Chondrocyte (in vitro differentiated cells): ENCODE measurements at regions not wholly inside any gene's neighbourhood (a gene's known extent, or its start where the extent isn't known, plus 50 kb on each side); places are given as distances from the start of the nearest gene placed in this dataset.
"Not testable (repeated sequence)": the region's sequence is repeated elsewhere in the genome, so short reads cannot be mapped to it uniquely, and the experiment has no call there.

Source experiments
- DNase-seq: peaks from one replicate; pipeline ENCODE4 v3.0.0; 2021; ENCODE audit warnings: mixed read lengths, low spot score
- H3K27ac Mint-ChIP-seq: one replicate; pipeline ENCODE4 v1.8.0; 2021; ENCODE audit warnings: mild to moderate bottlenecking, moderate library complexity, mixed read lengths; ENCODE audit not compliant: unreplicated experiment
- H3K27me3 Mint-ChIP-seq: 2 replicates; pipeline ENCODE4 v1.8.0; 2021; ENCODE audit warnings: low read depth, mixed read lengths
- H3K36me3 Mint-ChIP-seq: 2 replicates; pipeline ENCODE4 v1.8.0; 2021; ENCODE audit warnings: low read depth, mixed read lengths
- H3K4me1 Mint-ChIP-seq: 2 replicates; pipeline ENCODE4 v1.8.0; 2021; ENCODE audit warnings: low read depth, mild to moderate bottlenecking, mixed read lengths
- H3K4me3 Mint-ChIP-seq: one replicate; pipeline ENCODE4 v1.8.0; 2021; ENCODE audit warnings: mild to moderate bottlenecking, moderate library complexity, mixed read lengths; ENCODE audit not compliant: unreplicated experiment
- H3K9me3 Mint-ChIP-seq: 2 replicates; pipeline ENCODE4 v1.8.0; 2021; ENCODE audit warnings: low read depth, mixed read lengths
- CTCF ChIP-seq: fragments of 200-600 bp; sonication (generic); IDR thresholded peaks from 2 replicates; pipeline ENCODE4 v1.5.0; 2021; ENCODE audit warnings: antibody characterized with exemption, mild to moderate bottlenecking, moderate library complexity

GRCh38 chr2:210963386-210963785 is 407.0 kb downstream of the CPS1 start:
- Mint-ChIP-seq H3K36me3 (no peaks in the 10 kb centered on the region), H3K27me3 (peaks cover 9% of the 10 kb centered on the region), H3K4me3 (no peak overlapping the region), H3K4me1 (no peaks in the 10 kb centered on the region), H3K9me3 (no peaks in the 10 kb centered on the region), H3K27ac (no peak overlapping the region)
- DNase-seq: no peak
- no peak for TF ChIP-seq CTCF

DNA sequence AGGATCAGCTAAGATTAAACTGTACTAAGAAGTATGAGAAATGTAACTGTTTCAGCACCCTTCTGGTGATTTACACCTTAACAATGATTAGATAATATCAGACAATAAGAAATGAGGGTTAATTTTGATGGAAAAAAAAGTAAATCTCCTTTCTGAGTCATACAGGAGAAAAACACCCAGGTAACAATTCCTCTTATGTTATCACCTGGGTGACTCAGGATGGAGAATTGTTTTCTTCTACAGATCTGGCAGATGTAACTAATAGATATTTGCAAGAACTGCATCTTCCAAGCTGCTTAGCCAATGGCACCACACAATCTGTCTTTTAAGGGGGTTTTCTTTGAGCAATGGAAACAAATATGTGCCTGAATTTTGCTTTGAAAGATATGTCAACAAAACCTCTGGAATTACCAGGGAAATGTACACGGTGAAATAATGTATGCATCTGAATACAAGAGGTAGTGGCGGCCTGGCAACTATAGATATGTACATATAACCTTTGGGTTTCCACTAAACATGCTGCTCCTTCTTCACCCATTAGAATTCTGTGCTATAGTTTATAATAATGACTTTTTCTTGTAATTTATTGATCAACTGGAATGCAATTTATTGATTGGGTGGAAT is 407.9 kb downstream of the CPS1 start:
- DNase-seq: no peak
- Mint-ChIP-seq H3K27ac (no peak overlapping the region), H3K4me3 (no peak overlapping the region), H3K36me3 (no peaks in the 10 kb centered on the region), H3K9me3 (no peaks in the 10 kb centered on the region), H3K27me3 (peaks cover 9% of the 10 kb centered on the region), H3K4me1 (no peaks in the 10 kb centered on the region)
- TF ChIP-seq CTCF: no peak

- Mint-ChIP-seq H3K9me3 (no peaks in the 10 kb centered on the region), H3K4me3 (no peak overlapping the region), H3K27me3 (peaks cover 12% of the 10 kb centered on the region), H3K4me1 (no peaks in the 10 kb centered on the region), H3K36me3 (no peaks in the 10 kb centered on the region), H3K27ac (no peak overlapping the region)
- no peak for DNase-seq
- TF ChIP-seq CTCF: no peak
Observed at GRCh38 chr2:210965472-210965871, 409.1 kb downstream of the CPS1 start.

DNA sequence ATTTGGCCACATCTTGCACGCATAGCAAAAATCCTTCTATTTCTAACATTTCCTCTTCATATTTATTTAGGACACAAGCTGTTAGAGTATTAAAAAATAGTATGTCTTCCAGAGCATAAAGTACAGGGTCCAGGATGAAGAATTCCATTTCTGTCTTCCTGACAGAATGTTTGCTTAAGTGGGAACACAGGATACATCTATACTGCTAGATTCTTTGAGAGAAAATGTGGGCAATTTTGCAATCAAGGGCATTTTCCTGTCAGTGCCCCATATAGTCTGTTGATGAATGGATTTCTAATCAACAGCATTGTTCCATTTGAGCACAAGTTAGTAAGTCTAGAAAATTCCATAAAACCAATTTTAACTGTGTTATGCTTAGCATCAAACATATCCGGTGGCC is 409.9 kb downstream of the CPS1 start:
- TF ChIP-seq CTCF: no peak
- Mint-ChIP-seq H3K27me3 (peaks cover 12% of the 10 kb centered on the region), H3K4me3 (no peak overlapping the region), H3K36me3 (no peaks in the 10 kb centered on the region), H3K27ac (no peak overlapping the region), H3K9me3 (no peaks in the 10 kb centered on the region), H3K4me1 (no peaks in the 10 kb centered on the region)
- no peak for DNase-seq

- H3K27ac Mint-ChIP-seq: no peak overlapping the region
Observed at GRCh38 chr2:210971431-210971830, 415.0 kb downstream of the CPS1 start.

DNA sequence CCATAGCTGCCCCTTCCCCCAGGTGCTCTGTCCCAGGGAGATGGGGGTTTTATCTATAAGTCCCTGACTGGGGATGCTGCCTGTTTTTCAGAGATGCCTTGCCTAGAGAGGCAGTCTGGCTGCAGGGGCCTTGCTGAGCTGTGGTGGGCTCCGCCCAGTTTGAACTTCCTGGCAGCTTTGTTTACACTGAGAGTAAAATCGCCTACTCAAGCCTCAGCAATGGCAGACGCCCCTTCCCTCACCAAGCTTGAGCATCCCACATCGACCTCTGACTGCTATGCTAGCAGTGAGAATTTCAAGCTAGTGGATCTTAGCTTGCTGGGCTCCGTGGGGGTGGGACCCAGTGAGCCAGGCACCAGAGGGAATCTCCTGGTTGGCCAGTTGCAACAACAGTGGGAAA is 430.4 kb downstream of the CPS1 start:
- H3K9me3 Mint-ChIP-seq: peaks cover 20% of the 10 kb centered on the region
- not testable (repeated sequence) for DNase-seq, H3K4me1 Mint-ChIP-seq, H3K27me3 Mint-ChIP-seq, H3K27ac Mint-ChIP-seq, H3K36me3 Mint-ChIP-seq, H3K4me3 Mint-ChIP-seq

More at GRCh38 chr2:210971431-210971830, 415.0 kb downstream of the CPS1 start:
- Mint-ChIP-seq H3K9me3 (no peaks in the 10 kb centered on the region), H3K4me3 (no peak overlapping the region), H3K27me3 (peaks cover 6% of the 10 kb centered on the region), H3K36me3 (no peaks in the 10 kb centered on the region), H3K4me1 (no peaks in the 10 kb centered on the region)
- no peak for TF ChIP-seq CTCF
- no peak for DNase-seq
